ENCODE measurements at regions not wholly inside any gene's neighbourhood (a gene's known extent, or its start where the extent isn't known, plus 50 kb on each side); places are given as distances from the start of the nearest gene placed in this dataset.

DNA sequence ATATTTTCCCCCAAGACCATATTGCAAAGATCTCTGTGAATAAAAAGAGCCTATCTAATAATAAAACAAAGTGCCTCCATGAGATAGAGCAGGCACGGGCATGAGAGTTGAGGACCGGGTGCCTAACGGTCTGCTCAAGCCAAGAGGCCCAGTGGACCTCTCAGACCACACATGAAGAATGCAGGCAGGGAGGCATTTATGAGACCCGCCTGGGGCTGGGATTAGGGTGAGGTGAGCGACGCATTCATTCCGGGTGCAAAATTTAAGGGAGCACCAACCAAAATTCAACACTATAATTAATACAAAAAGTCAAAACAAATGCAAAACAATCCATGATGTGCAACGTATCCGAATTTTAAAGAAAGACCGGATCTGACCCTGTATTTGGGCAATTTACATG lies 108.5 kb downstream of the MAF start:
- TF ChIP-seq, protein P1, sequence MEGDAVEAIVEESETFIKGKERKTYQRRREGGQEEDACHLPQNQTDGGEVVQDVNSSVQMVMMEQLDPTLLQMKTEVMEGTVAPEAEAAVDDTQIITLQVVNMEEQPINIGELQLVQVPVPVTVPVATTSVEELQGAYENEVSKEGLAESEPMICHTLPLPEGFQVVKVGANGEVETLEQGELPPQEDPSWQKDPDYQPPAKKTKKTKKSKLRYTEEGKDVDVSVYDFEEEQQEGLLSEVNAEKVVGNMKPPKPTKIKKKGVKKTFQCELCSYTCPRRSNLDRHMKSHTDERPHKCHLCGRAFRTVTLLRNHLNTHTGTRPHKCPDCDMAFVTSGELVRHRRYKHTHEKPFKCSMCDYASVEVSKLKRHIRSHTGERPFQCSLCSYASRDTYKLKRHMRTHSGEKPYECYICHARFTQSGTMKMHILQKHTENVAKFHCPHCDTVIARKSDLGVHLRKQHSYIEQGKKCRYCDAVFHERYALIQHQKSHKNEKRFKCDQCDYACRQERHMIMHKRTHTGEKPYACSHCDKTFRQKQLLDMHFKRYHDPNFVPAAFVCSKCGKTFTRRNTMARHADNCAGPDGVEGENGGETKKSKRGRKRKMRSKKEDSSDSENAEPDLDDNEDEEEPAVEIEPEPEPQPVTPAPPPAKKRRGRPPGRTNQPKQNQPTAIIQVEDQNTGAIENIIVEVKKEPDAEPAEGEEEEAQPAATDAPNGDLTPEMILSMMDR (IDR thresholded peaks at IDR 0.05; ENCODE audit: borderline replicate concordance, control extremely low read depth, extremely low read depth, insufficient read depth, missing control alignments), result no peak
- in situ Hi-C loops (cut with MboI; ENCODE audit: low sequenced_read_pairs, unreplicated experiment), result no loop called here
- no peak for DNase-seq (ENCODE audit: low spot score)

DNA sequence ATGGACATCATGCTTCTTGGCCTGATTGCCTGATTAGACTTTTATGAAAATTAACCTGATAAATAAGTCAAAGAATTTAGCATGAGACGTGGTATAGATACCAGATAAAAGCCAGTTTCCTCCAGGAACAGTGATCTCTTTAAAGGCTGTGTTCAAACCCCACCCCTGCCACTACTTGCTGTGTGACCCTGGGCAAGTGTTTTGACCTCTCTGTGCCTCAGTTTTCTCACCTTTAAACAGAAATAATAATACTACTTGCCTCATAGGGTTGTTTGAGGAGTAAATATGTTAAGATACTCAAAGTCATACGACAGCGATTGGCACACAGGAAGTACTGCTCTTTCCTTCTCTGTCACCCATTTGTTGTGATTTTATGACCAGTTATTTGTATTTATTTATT lies 115.5 kb downstream of the MAF start:
- TF ChIP-seq, protein P1 (IDR thresholded peaks at IDR 0.05; ENCODE audit: borderline replicate concordance, control extremely low read depth, extremely low read depth, insufficient read depth, missing control alignments), result no peak
- DNase-seq (ENCODE audit: low spot score), result no peak
- in situ Hi-C loops (cut with MboI; ENCODE audit: low sequenced_read_pairs, unreplicated experiment), result no loop called here

DNA sequence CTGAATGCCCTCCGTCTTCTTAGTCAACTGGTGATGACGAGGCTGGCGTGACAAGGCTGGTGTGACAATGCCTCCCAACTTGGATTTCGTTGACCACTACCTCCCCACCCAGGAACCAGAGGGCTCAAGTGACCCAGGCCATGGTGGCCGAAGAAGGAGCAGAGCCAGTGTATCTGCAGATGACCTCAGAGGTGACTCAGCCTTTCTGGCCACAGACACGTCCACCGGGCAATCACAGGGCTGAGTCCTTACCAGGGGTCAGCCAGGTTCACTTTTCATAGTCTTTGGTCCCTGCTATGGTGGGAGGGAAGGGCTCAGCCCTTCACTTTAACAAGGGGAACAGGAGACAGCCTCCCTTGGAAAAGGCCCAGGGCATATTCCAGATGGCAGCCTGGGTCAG lies 116.3 kb downstream of the MAF start:
- DNase-seq (ENCODE audit: low spot score), result no peak
- in situ Hi-C loops (cut with MboI; ENCODE audit: low sequenced_read_pairs, unreplicated experiment), result no loop called here
- TF ChIP-seq, protein P1 (IDR thresholded peaks at IDR 0.05; ENCODE audit: borderline replicate concordance, control extremely low read depth, extremely low read depth, insufficient read depth, missing control alignments), result no peak

DNA sequence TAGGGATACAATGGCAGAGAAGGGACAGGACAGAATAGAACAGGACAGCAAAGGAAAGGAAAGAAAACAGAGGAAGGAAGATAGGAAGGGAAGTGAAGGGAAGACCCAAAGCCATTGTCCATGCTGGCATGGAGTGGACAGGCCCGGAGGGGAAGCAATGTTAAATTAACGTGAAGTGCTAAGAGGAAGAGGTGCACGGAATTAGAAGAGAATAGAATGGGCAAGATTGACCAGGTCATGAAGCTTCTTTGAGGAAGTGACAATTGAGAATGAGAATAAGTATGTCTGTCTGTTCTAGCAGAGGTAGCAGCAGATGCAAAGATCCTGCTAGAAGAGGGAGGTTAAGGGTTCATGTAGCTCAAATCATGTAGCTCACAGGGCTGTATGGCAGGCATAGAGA lies 117.2 kb downstream of the MAF start:
- DNase-seq (ENCODE audit: low spot score), result no peak
- in situ Hi-C loops (cut with MboI; ENCODE audit: low sequenced_read_pairs, unreplicated experiment), result no loop called here
- TF ChIP-seq, protein P1 (IDR thresholded peaks at IDR 0.05; ENCODE audit: borderline replicate concordance, control extremely low read depth, extremely low read depth, insufficient read depth, missing control alignments), result no peak

DNA sequence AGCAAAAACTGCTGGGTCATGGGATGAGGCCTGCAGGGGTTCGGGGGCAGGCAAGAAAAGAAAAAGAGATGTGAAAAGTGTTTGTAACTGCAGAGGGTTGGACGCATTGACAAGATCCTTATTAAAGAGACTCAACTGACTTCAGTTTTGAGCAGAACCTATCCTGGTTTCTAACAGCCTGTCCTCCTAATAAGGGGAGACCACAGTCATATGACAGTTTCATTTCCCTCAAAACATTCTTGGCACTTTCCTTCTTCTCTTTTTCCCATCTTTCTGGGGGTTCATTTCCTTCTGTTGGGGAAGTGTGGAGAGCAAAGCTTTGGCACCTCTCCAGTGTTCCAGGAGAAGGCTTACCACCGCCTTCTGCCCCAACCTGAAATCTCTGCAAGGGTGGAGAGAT lies 118.5 kb downstream of the MAF start:
- no peak for DNase-seq (ENCODE audit: low spot score)
- TF ChIP-seq, protein P1 (IDR thresholded peaks at IDR 0.05; ENCODE audit: borderline replicate concordance, control extremely low read depth, extremely low read depth, insufficient read depth, missing control alignments), result no peak

DNA sequence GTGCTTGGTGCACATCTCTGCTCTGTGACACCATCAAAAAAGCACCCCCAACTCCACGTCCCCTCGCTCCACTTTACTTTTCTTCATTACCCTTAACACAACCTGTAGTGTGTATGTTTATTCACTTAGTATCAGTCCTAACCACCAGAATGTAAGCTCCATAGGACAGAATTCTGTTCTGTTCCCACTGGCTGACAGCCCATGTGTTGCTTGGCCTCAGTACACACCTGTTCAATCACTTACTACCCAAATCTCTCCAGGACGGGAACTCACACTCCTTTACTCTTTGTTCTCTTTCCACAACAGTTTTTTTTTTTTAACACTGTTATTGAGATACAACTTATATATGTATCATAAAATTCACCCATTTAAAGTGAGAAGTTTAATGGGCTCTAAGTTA lies 119.6 kb downstream of the MAF start:
- TF ChIP-seq, protein P1 (IDR thresholded peaks at IDR 0.05; ENCODE audit: borderline replicate concordance, control extremely low read depth, extremely low read depth, insufficient read depth, missing control alignments), result no peak
- in situ Hi-C loops (cut with MboI; ENCODE audit: low sequenced_read_pairs, unreplicated experiment), result no loop called here
- DNase-seq (ENCODE audit: low spot score), result no peak

More for the DNA sequence above, 118.5 kb downstream of the MAF start:
- in situ Hi-C loops (cut with MboI; ENCODE audit: low sequenced_read_pairs, unreplicated experiment), result no loop called here

DNA sequence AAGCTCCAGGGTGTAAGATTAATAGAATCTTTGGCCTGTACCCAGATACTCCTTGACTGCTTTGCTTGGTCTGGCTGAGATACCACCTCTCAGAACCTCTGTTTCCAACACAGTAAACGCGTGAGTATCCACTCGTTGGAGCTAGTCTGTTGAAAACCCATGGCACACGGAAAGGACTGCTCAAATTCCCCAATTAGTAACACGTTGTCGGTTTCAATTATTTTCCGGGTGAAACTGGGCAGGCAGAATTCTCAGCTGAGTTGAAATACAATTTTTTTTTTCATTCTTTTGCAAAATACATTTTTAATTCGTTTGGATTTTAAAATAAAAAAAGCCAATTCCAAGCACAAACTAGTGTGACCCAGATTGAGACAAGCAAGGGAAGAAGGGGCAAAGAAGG lies 120.5 kb downstream of the MAF start:
- in situ Hi-C loops (cut with MboI; ENCODE audit: low sequenced_read_pairs, unreplicated experiment), result no loop called here
- TF ChIP-seq, protein P1 (IDR thresholded peaks at IDR 0.05; ENCODE audit: borderline replicate concordance, control extremely low read depth, extremely low read depth, insufficient read depth, missing control alignments), result no peak
- no peak for DNase-seq (ENCODE audit: low spot score)

Data from GM13976 (cell line).